HG03354 (cell line): ENCODE measurements at regions not wholly inside any gene's neighbourhood (a gene's known extent, or its start where the extent isn't known, plus 50 kb on each side); places are given as distances from the start of the nearest gene placed in this dataset.

Experiments
- ATAC-seq: cut with Tn5 transposase; IDR thresholded peaks from one replicate; pipeline ENCODE4 v1.9.1; 2021; ENCODE audit warnings: mild to moderate bottlenecking; ENCODE audit not compliant: unreplicated experiment, poor library complexity, severe bottlenecking

DNA sequence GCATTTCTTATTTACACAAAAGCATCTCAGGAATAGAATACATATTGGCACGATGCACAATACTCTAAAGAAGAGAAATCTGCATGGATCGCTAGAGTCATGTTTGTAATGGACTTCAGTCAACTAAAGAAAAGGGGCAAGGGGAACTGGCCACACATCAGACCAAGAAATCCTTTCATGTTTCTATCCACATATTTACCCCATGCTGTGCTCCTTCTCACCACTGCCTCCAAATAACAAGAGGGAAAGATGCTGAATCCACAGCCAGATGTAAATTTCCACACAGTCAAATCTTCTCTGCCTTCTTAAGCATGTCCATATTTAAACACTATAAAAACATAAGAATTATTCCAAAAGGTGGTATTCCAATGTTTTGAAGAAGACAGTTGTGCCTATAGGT, 67.6 kb downstream of the COX18 start:
- no peak for ATAC-seq

DNA sequence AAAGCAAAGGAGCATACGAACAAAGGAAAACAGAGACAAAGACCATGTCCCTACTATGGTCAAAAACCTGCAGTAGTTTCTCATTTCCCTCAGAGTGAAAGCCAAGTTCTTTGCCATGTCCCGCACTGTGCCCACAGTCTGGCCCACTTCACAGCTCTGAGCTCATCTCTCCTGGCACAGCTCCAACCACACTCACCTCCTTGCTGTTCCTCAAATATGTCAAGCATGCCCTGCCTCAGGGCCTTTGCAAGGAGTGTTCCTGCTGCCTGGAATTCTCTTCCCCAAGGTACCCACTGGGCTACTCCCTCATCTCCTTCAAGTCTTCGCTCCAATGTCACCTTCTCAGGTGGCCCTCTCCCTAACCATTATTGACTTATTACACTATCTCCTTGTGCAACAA, 72.1 kb downstream of the COX18 start:
- ATAC-seq: no peak

- ATAC-seq: no peak
Measured at GRCh38 chr4:72994670-72995069, 74.8 kb downstream of the COX18 start.

- ATAC-seq: no peak
Measured at GRCh38 chr4:72993876-72994275, 75.6 kb downstream of the COX18 start.

GRCh38 chr4:72991873-72992272, 77.6 kb downstream of the COX18 start:
- ATAC-seq: no peak

- ATAC-seq: no peak
Measured at GRCh38 chr4:72987741-72988729, 81.5 kb downstream of the COX18 start.

DNA sequence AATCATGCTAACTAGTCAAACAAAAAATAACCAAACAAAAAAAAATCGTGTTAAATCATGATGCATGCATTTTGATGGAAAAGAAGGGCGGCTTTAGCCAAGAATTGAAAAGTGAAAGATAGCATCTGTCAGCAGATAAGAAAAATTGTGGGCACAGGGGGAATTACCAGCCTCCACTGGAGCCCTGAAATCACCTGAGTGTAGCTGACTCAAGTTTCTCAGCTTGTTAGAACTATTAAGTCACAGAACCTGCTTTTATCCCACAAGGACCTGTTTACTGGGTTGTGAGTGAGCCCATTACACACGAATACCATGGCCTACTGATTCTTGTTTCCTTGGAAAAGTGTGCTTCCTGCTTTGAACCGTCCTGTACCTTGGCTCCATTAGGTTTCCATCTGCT, 85.2 kb downstream of the COX18 start:
- no peak for ATAC-seq

GRCh38 chr4:72983709-72984108, 85.8 kb downstream of the COX18 start:
- ATAC-seq: no peak

GRCh38 chr4:72977936-72978485, 91.5 kb downstream of the COX18 start:
- no peak for ATAC-seq

DNA sequence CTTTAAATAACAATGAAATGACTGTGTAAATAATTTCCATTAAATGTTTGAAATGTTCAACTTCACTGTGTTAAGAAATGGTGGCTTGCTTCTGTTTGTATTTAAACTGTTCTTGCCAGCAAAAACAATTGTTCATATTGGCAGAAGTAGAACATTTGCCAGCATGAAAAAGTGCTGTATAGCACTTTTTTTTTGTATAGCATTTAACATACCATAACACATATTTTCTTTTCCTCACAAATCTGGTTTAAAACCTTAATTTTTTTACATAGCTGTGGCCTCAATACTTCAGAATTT, 94.1 kb downstream of the COX18 start:
- ATAC-seq: no peak

GRCh38 chr4:72974694-72975487, 94.6 kb downstream of the COX18 start:
- ATAC-seq: no peak

GRCh38 chr4:72971572-72971971, 97.9 kb downstream of the COX18 start:
- ATAC-seq: no peak

GRCh38 chr4:72970756-72971155, 98.8 kb downstream of the COX18 start:
- ATAC-seq: no peak

GRCh38 chr4:72969976-72970375, 99.5 kb downstream of the COX18 start:
- no peak for ATAC-seq

GRCh38 chr4:72966652-72967051, 102.9 kb downstream of the COX18 start:
- peak; percentile 76 for ATAC-seq

DNA sequence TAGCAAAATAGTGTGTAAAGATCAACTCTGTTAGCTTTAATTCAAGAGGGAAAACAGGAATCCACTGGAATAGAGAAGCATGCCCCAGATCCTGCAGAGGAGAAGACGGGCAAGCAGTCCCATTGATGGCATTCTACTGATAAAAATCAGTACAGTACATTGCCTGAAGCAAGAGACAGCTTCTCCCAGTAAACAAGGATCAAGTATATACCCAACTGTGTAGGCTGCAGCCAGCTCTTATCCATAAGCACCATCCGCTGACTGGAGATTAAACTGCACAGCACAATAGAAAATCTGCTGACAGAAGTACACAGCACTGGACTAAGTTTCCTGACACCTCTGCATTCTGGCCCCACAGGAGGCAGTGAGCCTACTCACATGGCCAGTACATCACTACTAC, 110.1 kb downstream of the COX18 start:
- no peak for ATAC-seq

- ATAC-seq: no peak
Measured at GRCh38 chr4:72954811-72955210, 114.7 kb downstream of the COX18 start.

DNA sequence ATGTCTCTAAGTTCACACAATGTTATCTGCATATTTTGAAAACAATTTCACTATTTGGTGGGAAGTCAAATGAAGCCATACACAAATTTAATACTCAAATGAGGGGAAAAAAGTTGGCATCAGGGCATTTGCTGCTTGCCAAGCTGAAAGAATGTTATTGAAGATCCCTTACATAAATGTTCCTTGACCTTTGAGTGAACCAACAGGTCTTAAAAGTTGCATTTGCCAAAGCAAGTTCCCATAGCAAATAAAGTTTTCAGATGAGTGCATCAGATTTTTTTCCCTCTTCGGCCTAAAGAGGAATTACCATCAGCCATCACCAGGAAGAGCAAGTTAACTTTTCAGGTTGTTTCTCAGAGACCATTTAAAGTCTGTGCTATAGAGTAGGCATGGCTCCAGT, 115.9 kb downstream of the COX18 start:
- no peak for ATAC-seq

- no peak for ATAC-seq
Measured at GRCh38 chr4:72951628-72952027, 117.9 kb downstream of the COX18 start.

GRCh38 chr4:72951147-72951546, 118.4 kb downstream of the COX18 start:
- no peak for ATAC-seq

DNA sequence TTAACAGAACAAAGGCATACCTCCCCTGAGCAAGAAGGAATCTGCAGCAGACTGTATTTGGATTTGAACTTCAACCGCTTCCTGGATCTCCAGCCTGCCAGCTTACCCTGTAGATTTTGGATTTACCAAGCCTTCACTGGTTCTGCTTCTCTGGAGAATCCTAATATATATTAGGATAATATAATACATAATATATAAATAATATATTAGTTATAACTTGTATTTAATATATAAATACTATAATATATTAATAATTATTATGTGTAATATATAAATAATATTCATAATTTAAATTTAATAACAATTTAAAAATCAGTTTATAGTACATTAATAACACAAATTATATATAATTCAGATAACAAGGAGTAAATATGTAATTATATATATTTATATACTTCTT, 121.4 kb downstream of the COX18 start:
- no peak for ATAC-seq
